Transverse colon (tissue), 4 donors: ENCODE measurements at regions not wholly inside any gene's neighbourhood (a gene's known extent, or its start where the extent isn't known, plus 50 kb on each side); places are given as distances from the start of the nearest gene placed in this dataset.

Experiments used
- DNase-seq: peaks from one replicate; pipeline ENCODE4 v3.0.0-alpha.2; 2019
- H3K27ac ChIP-seq, 4 donors: fragments of 200-600 bp; sonication (generic); 2 replicates each; pipeline ENCODE4 v1.5.1; 2016 to 2018; ENCODE audit warnings: inconsistent platforms in 4 of 4
- H3K27me3 ChIP-seq: fragments of 200-600 bp; sonication (generic); 2 replicates; pipeline ENCODE4 v1.5.1; 2017; ENCODE audit warnings: inconsistent platforms
- H3K36me3 ChIP-seq, 4 donors: fragments of 200-600 bp; sonication (generic); 2 replicates each; pipeline ENCODE4 v1.5.1; 2017 to 2019; ENCODE audit warnings: inconsistent platforms in 4 of 4
- H3K4me1 ChIP-seq, 4 donors: fragments of 200-600 bp; sonication (generic); 2 replicates each; pipeline ENCODE4 v1.5.1; 2017 to 2020; ENCODE audit warnings: inconsistent platforms in 4 of 4
- H3K4me3 ChIP-seq, 4 donors: fragments of 200-600 bp; sonication (generic); 1 replicate in 1 of 4; 2 replicates in 3 of 4; pipeline versions ENCODE4 v1.5.1 to v1.6.1; 2017 to 2019; ENCODE audit warnings: inconsistent platforms in 4 of 4
- H3K9me3 ChIP-seq, 2 donors: fragments of 200-600 bp; sonication (generic); 2 replicates each; pipeline ENCODE4 v1.5.1; 2017 to 2019; ENCODE audit warnings: inconsistent platforms in 2 of 2
- CTCF ChIP-seq, 5 experiments: fragments of 200-600 bp in 3 of 5; fragments of 450-650 bp in 2 of 5; sonication (generic) in 3 of 5; IDR thresholded peaks; 1 replicate in 2 of 5; 2 replicates in 3 of 5; pipeline ENCODE4 v1.5.1; 2016 to 2017; ENCODE audit warnings: antibody characterized with exemption in 5 of 5, inconsistent platforms in 3 of 5, mild to moderate bottlenecking in 2 of 5, moderate library complexity in 1 of 5
- EP300 ChIP-seq: sonication (generic); formaldehyde crosslinking; IDR thresholded peaks from one replicate; pipeline ENCODE4 v1.6.1; 2017; ENCODE audit warnings: antibody characterized with exemption, low read depth
- POLR2A ChIP-seq: fragments of 450-650 bp; IDR thresholded peaks from one replicate; pipeline ENCODE4 v1.6.1; 2016; ENCODE audit warnings: antibody characterized with exemption, mild to moderate bottlenecking, moderate library complexity
- POLR2AphosphoS5 ChIP-seq, 3 donors: sonication (generic); formaldehyde crosslinking; IDR thresholded peaks; one replicate each; pipeline ENCODE4 v1.6.1; 2016; ENCODE audit warnings: antibody characterized with exemption in 3 of 3
- WGBS, 2 donors: methylation state at CpG; one replicate each; pipeline ENCODE4 v1.1.5; 2018; ENCODE audit warnings: low coverage in 1 of 2; 5-methylcytosine and 5-hydroxymethylcytosine counted together
- in situ Hi-C, 4 donors: fragments of 200-750 bp; cut with MboI; loops; one replicate each; pipeline versions ENCODE4 v1.15.0 to v1.15.1; 2017; ENCODE audit warnings: low sequenced_read_pairs in 3 of 4, low pct_ligation_motif_present in 1 of 4, low pct_unique_long_range_greater_than_20kb in 1 of 4
- intact Hi-C: fragments of 100-400 bp; cut with DNase I; formaldehyde crosslinking; loops from one replicate; pipeline ENCODE4 v1.15.1; 2023; ENCODE audit warnings: low total_unique reads

- Histone ChIP-seq H3K27ac (no peak overlapping the region), H3K36me3 (no peaks in the 10 kb centered on the region), H3K4me3 (no peak overlapping the region), H3K4me1 (no peaks in the 10 kb centered on the region), H3K9me3 (no peaks in the 10 kb centered on the region), H3K27me3 (no peaks in the 10 kb centered on the region)
- no peak for DNase-seq
- TF ChIP-seq CTCF (IDR thresholded peaks at IDR 0.05) (no peak), POLR2AphosphoS5 (IDR thresholded peaks at IDR 0.05) (no peak), POLR2A (no peak), EP300 (no peak)
- in situ Hi-C loops (no loop called here), intact Hi-C loops (no loop called here)
These were observed 236.0 kb downstream of the ALX1 start for GRCh38 chr12:85516039-85516438.

- in situ Hi-C loops = no loop called here
These were observed 236.8 kb downstream of the ALX1 start for GRCh38 chr12:85516667-85517325.

GRCh38 chr12:85519163-85519562, 239.1 kb downstream of the ALX1 start:
- TF ChIP-seq POLR2A (no peak), EP300 (no peak), CTCF (IDR thresholded peaks at IDR 0.05) (no peak), POLR2AphosphoS5 (IDR thresholded peaks at IDR 0.05) (no peak)
- no peaks in the 10 kb centered on the region for H3K9me3 ChIP-seq
- H3K27me3 ChIP-seq = no peaks in the 10 kb centered on the region
- intact Hi-C loops = no loop called here
- no peaks in the 10 kb centered on the region for H3K4me1 ChIP-seq
- no peaks in the 10 kb centered on the region for H3K36me3 ChIP-seq
- no peak overlapping the region for H3K4me3 ChIP-seq
- in situ Hi-C loops = no loop called here
- no peak overlapping the region for H3K27ac ChIP-seq
- DNase-seq = no peak
- 40 to 56% methylated on average over 3 of the region's 3 CpGs for WGBS, 2 donors

More at GRCh38 chr12:85516667-85517325, 236.8 kb downstream of the ALX1 start:
- Histone ChIP-seq H3K4me1 (no peaks in the 10 kb centered on the region), H3K9me3 (no peaks in the 10 kb centered on the region), H3K27me3 (no peaks in the 10 kb centered on the region), H3K36me3 (no peaks in the 10 kb centered on the region), H3K27ac (no peak overlapping the region), H3K4me3 (no peak overlapping the region)
- no peak for DNase-seq
- intact Hi-C loops = no loop called here
- WGBS, 2 donors = 50 to 56% methylated on average over 3 of the region's 3 CpGs
- TF ChIP-seq CTCF (IDR thresholded peaks at IDR 0.05) = no peak
- TF ChIP-seq POLR2A = no peak
- TF ChIP-seq POLR2AphosphoS5 (IDR thresholded peaks at IDR 0.05) = no peak
- TF ChIP-seq EP300 = no peak

GRCh38 chr12:85523197-85523596, 243.2 kb downstream of the ALX1 start:
- in situ Hi-C loops (no loop called here), intact Hi-C loops (no loop called here)
- Histone ChIP-seq H3K27me3 (no peaks in the 10 kb centered on the region), H3K4me1 (no peaks in the 10 kb centered on the region), H3K4me3 (no peak overlapping the region), H3K27ac (no peak overlapping the region), H3K36me3 (no peaks in the 10 kb centered on the region), H3K9me3 (no peaks in the 10 kb centered on the region)
- TF ChIP-seq POLR2AphosphoS5 (IDR thresholded peaks at IDR 0.05) = no peak
- no peak for TF ChIP-seq POLR2A
- TF ChIP-seq CTCF (IDR thresholded peaks at IDR 0.05) = no peak
- TF ChIP-seq EP300 = no peak
- no peak for DNase-seq
- WGBS, 2 donors = 54 to 66% methylated on average over 2 of the region's 2 CpGs
